SU-DHL-6 (cell line): ENCODE measurements at regions not wholly inside any gene's neighbourhood (a gene's known extent, or its start where the extent isn't known, plus 50 kb on each side); places are given as distances from the start of the nearest gene placed in this dataset.

Source experiments
- H2AFZ ChIP-seq: fragments of 200-600 bp; sonication (generic); 2 replicates; pipeline ENCODE4 v1.6.1; 2014; ENCODE audit warnings: low read depth, mild to moderate bottlenecking, moderate library complexity, mixed read lengths, antibody characterized with exemption, low read length; ENCODE audit not compliant: severe bottlenecking
- H3F3A ChIP-seq: fragments of 200-600 bp; shearing (Covaris generic); 2 replicates; pipeline ENCODE4 v1.6.0; 2016; ENCODE audit warnings: antibody characterized with exemption, mild to moderate bottlenecking; ENCODE audit not compliant: insufficient read depth
- H3K27ac ChIP-seq: fragments of 200-600 bp; sonication (generic); 2 replicates; pipeline ENCODE4 v1.5.1; 2016; ENCODE audit warnings: low read depth, mild to moderate bottlenecking, low read length, moderate library complexity, mixed read lengths
- H3K27me3 ChIP-seq: fragments of 200-600 bp; sonication (generic), shearing (Covaris generic); 2 replicates; pipeline ENCODE4 v1.6.0; 2014; ENCODE audit warnings: mild to moderate bottlenecking, low read length
- H3K36me3 ChIP-seq: fragments of 200-600 bp; sonication (generic); 2 replicates; pipeline ENCODE4 v1.6.1; 2014; ENCODE audit warnings: mild to moderate bottlenecking, low read length, mixed read lengths
- H3K4me2 ChIP-seq: fragments of 300-600, 200-600 bp; shearing (Covaris generic), sonication (generic); 2 replicates; pipeline ENCODE4 v1.6.0; 2014; ENCODE audit warnings: low read length, low read depth, mild to moderate bottlenecking; ENCODE audit not compliant: poor library complexity, severe bottlenecking
- H3K4me3 ChIP-seq: fragments of 200-600 bp; sonication (generic); 2 replicates; pipeline ENCODE4 v1.5.1; 2014; ENCODE audit warnings: antibody characterized with exemption, low read length, mild to moderate bottlenecking, mixed read lengths; ENCODE audit not compliant: insufficient read depth, poor library complexity, severe bottlenecking
- H3K79me2 ChIP-seq: fragments of 200-600 bp; sonication (generic); 2 replicates; pipeline ENCODE4 v1.6.1; 2014; ENCODE audit warnings: mild to moderate bottlenecking, low read length, moderate library complexity; ENCODE audit not compliant: insufficient read depth
- H3K9ac ChIP-seq: fragments of 200-600 bp; sonication (generic); 2 replicates; pipeline ENCODE4 v1.7.0; 2014; ENCODE audit warnings: mild to moderate bottlenecking, low read length
- H3K9me2 ChIP-seq: fragments of 200-600 bp; sonication (generic); replicated peaks from 2 replicates; pipeline ENCODE4 v1.6.1; 2014; ENCODE audit warnings: low read length; ENCODE audit not compliant: insufficient read depth
- H3K9me3 ChIP-seq: fragments of 200-600 bp; sonication (generic); 2 replicates; pipeline ENCODE4 v1.6.1; 2014; ENCODE audit warnings: low read length, mixed read lengths; ENCODE audit not compliant: insufficient read depth
- H4K20me1 ChIP-seq: fragments of 200-600 bp; sonication (generic); 2 replicates; pipeline ENCODE4 v1.6.1; 2014; ENCODE audit warnings: low read depth, mild to moderate bottlenecking, antibody characterized with exemption, low read length, moderate library complexity, mixed read lengths
- EZH2phosphoT487 ChIP-seq: fragments of 200-600 bp; sonication (generic), shearing (Covaris generic); conservative IDR thresholded peaks from 2 replicates; pipeline ENCODE4 v1.6.1; 2018; ENCODE audit warnings: mild to moderate bottlenecking, antibody characterized with exemption, low read length, moderate library complexity, mixed read lengths
- TF ChIP-seq, protein P1 (sequence below): fragments of 200-600 bp; sonication (generic); IDR thresholded peaks from one replicate; pipeline ENCODE4 v1.5.1; 2017; ENCODE audit warnings: antibody characterized with exemption, mild to moderate bottlenecking, low read length, moderate library complexity; ENCODE audit not compliant: insufficient read depth, poor library complexity, severe bottlenecking

DNA sequence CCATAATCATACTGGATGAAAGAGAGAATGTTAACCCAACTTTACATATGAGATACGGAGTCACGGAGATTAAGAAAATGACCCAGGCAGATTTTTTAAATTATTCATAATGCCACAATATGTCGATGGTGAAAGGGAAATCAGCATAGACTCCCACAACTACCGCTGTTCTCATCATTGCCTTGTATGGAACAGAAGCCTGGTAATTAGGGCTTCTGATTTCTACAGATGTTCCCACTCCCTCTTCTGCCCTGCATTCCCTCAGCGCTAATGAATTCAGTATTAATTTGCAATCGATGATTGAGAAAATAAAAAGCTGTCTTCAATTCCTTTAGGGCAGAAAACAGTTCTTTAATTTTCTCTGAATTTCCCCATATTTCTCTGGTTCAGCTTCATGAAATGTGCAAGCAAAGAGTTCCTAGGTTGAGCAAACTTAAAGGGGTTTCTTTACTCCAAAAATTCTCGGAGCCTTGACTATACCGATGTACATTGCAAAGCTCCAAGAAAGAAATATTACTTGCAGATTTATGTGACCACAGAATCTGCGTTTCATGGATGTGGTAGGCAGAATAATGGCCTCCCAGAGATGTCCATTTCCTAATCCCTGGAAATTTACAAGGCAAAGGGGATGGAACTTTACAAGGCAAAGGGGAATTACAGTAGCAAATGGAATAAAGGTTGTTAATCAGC, 134.9 kb upstream of the ZC3H12C start:
- TF ChIP-seq, protein P1, sequence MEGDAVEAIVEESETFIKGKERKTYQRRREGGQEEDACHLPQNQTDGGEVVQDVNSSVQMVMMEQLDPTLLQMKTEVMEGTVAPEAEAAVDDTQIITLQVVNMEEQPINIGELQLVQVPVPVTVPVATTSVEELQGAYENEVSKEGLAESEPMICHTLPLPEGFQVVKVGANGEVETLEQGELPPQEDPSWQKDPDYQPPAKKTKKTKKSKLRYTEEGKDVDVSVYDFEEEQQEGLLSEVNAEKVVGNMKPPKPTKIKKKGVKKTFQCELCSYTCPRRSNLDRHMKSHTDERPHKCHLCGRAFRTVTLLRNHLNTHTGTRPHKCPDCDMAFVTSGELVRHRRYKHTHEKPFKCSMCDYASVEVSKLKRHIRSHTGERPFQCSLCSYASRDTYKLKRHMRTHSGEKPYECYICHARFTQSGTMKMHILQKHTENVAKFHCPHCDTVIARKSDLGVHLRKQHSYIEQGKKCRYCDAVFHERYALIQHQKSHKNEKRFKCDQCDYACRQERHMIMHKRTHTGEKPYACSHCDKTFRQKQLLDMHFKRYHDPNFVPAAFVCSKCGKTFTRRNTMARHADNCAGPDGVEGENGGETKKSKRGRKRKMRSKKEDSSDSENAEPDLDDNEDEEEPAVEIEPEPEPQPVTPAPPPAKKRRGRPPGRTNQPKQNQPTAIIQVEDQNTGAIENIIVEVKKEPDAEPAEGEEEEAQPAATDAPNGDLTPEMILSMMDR = no peak
- TF ChIP-seq EZH2phosphoT487 = no peak
- H3K27ac ChIP-seq = no peak overlapping the region

DNA sequence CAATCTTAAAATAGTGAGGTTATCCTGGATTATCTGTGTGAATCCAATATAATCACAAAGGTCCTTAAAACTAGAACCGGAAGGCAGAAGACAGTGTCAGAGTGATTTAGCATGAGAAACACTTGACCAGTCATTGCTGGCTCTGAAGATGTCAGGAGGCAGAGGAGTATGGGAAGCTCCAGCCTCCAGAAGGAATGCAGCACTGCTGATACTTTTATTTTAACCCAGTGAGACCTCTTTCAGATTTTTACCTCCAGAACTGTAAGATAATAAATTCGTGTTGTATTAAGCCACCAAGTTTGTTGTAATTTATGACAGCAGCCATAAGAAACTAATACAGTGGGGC, 134.4 kb upstream of the ZC3H12C start:
- H3K9me3 ChIP-seq = no peaks in the 10 kb centered on the region
- H3K27me3 ChIP-seq = no peaks in the 10 kb centered on the region
- H3K9ac ChIP-seq = no peak overlapping the region
- H3F3A ChIP-seq = no peaks in the 10 kb centered on the region
- H3K79me2 ChIP-seq = no peaks in the 10 kb centered on the region
- H3K4me3 ChIP-seq = no peak overlapping the region
- no peak overlapping the region for H3K27ac ChIP-seq
- H3K9me2 ChIP-seq = no peaks in the 10 kb centered on the region
- H3K36me3 ChIP-seq = no peaks in the 10 kb centered on the region
- no peak overlapping the region for H2AFZ ChIP-seq
- no peak for TF ChIP-seq EZH2phosphoT487
- TF ChIP-seq, protein P1 = no peak
- no peaks in the 10 kb centered on the region for H4K20me1 ChIP-seq
- H3K4me2 ChIP-seq = no peak overlapping the region

More for the DNA sequence above, 134.9 kb upstream of the ZC3H12C start:
- H3K9me2 ChIP-seq = no peaks in the 10 kb centered on the region
- H3K27me3 ChIP-seq = no peaks in the 10 kb centered on the region
- no peaks in the 10 kb centered on the region for H3K36me3 ChIP-seq
- H3K9me3 ChIP-seq = no peaks in the 10 kb centered on the region
- no peak overlapping the region for H3K4me3 ChIP-seq
- no peaks in the 10 kb centered on the region for H4K20me1 ChIP-seq
- no peaks in the 10 kb centered on the region for H3F3A ChIP-seq
- no peak overlapping the region for H3K9ac ChIP-seq
- H3K4me2 ChIP-seq = no peak overlapping the region
- H2AFZ ChIP-seq = no peak overlapping the region
- H3K79me2 ChIP-seq = no peaks in the 10 kb centered on the region

DNA sequence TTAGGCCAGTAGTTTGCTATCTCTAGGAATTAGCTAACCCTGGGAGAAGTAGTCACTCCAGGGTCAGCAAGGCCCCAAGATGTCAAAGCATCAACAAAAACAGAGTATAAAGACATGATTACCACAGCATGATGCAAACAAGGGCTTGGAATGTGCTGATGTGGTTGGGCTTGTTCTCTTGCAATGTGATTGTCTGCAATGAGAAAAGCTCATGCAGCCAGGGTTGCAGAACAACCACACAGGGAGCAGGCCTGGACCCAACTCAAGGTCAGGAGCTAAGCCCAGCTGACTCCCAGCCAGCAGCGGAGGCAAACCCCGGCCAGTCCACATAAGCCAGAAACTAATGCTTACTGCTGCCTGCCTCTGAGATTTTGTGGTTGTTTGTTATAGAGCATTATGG, 132.4 kb upstream of the ZC3H12C start:
- H3F3A ChIP-seq = no peaks in the 10 kb centered on the region
- H2AFZ ChIP-seq = no peak overlapping the region
- H3K9me3 ChIP-seq = no peaks in the 10 kb centered on the region
- H3K9me2 ChIP-seq = no peaks in the 10 kb centered on the region
- H4K20me1 ChIP-seq = no peaks in the 10 kb centered on the region
- H3K4me3 ChIP-seq = no peak overlapping the region
- no peak for TF ChIP-seq EZH2phosphoT487
- TF ChIP-seq, protein P1 = no peak
- no peaks in the 10 kb centered on the region for H3K27me3 ChIP-seq
- H3K27ac ChIP-seq = no peak overlapping the region
- H3K9ac ChIP-seq = no peak overlapping the region
- no peaks in the 10 kb centered on the region for H3K36me3 ChIP-seq
- H3K79me2 ChIP-seq = no peaks in the 10 kb centered on the region
- H3K4me2 ChIP-seq = no peak overlapping the region
